ENCODE measurements at regions not wholly inside any gene's neighbourhood (a gene's known extent, or its start where the extent isn't known, plus 50 kb on each side); places are given as distances from the start of the nearest gene placed in this dataset.

GRCh38 chr12:75716291-75717025 lies 205.0 kb upstream of the KRR1 start:
- no peaks in the 10 kb centered on the region for H3K27me3 ChIP-seq
- intact Hi-C loops (cut with DNase I; ENCODE audit: low total_unique reads), result no loop called here
- DNase-seq (ENCODE audit: low spot score in 2 of 2), result no peak
- no peak overlapping the region for H3K4me3 ChIP-seq
- peaks cover 0 to 11% of the 10 kb centered on the region in 2 donors for H3K4me1 ChIP-seq
- no peaks in the 10 kb centered on the region for H3K36me3 ChIP-seq
- no peaks in the 10 kb centered on the region for H3K9me3 ChIP-seq
- TF ChIP-seq POLR2A (IDR thresholded peaks at IDR 0.05), result no peak
- no peak for TF ChIP-seq POLR2AphosphoS5 (IDR thresholded peaks at IDR 0.05)
- TF ChIP-seq CTCF (IDR thresholded peaks at IDR 0.05), result no peak
- H3K27ac ChIP-seq, result no peak overlapping the region

GRCh38 chr12:75715682-75716081 lies 204.3 kb upstream of the KRR1 start:
- no peaks in the 10 kb centered on the region for H3K27me3 ChIP-seq
- H3K27ac ChIP-seq, result no peak overlapping the region
- no peaks in the 10 kb centered on the region for H3K36me3 ChIP-seq
- DNase-seq (ENCODE audit: low spot score in 2 of 2), result no peak
- H3K4me3 ChIP-seq, result no peak overlapping the region
- intact Hi-C loops (cut with DNase I; ENCODE audit: low total_unique reads), result no loop called here
- peaks cover 0 to 4% of the 10 kb centered on the region in 2 donors for H3K4me1 ChIP-seq
- no peak for TF ChIP-seq POLR2AphosphoS5 (IDR thresholded peaks at IDR 0.05)
- no peak for TF ChIP-seq POLR2A (IDR thresholded peaks at IDR 0.05)
- TF ChIP-seq CTCF (IDR thresholded peaks at IDR 0.05), result no peak
- H3K9me3 ChIP-seq, result no peaks in the 10 kb centered on the region

GRCh38 chr12:75715323-75715644 lies 203.9 kb upstream of the KRR1 start:
- intact Hi-C loops (cut with DNase I; ENCODE audit: low total_unique reads), result no loop called here
- TF ChIP-seq CTCF (IDR thresholded peaks at IDR 0.05) (no peak), POLR2A (IDR thresholded peaks at IDR 0.05) (no peak), POLR2AphosphoS5 (IDR thresholded peaks at IDR 0.05) (no peak)
- Histone ChIP-seq H3K9me3 (no peaks in the 10 kb centered on the region), H3K4me1 (no peaks in the 10 kb centered on the region), H3K4me3 (no peak overlapping the region), H3K36me3 (no peaks in the 10 kb centered on the region), H3K27ac (no peak overlapping the region), H3K27me3 (no peaks in the 10 kb centered on the region)
- DNase-seq (ENCODE audit: low spot score in 2 of 2), result no peak

- no peaks in the 10 kb centered on the region for H3K27me3 ChIP-seq
- H3K36me3 ChIP-seq, result no peaks in the 10 kb centered on the region
- intact Hi-C loops (cut with DNase I; ENCODE audit: low total_unique reads), result no loop called here
- TF ChIP-seq POLR2A (IDR thresholded peaks at IDR 0.05) (no peak), CTCF (IDR thresholded peaks at IDR 0.05) (no peak), POLR2AphosphoS5 (IDR thresholded peaks at IDR 0.05) (no peak)
- no peaks in the 10 kb centered on the region for H3K4me1 ChIP-seq
- H3K4me3 ChIP-seq, result no peak overlapping the region
- DNase-seq (ENCODE audit: low spot score in 2 of 2), result no peak
- H3K9me3 ChIP-seq, result no peaks in the 10 kb centered on the region
- no peak overlapping the region for H3K27ac ChIP-seq
Measured at GRCh38 chr12:75714462-75715322, 203.3 kb upstream of the KRR1 start.

- DNase-seq (ENCODE audit: low spot score in 2 of 2), result no peak
Measured at GRCh38 chr12:75713434-75713833, 202.0 kb upstream of the KRR1 start.

More at GRCh38 chr12:75713434-75713833, 202.0 kb upstream of the KRR1 start:
- intact Hi-C loops (cut with DNase I; ENCODE audit: low total_unique reads), result no loop called here
- H3K36me3 ChIP-seq, result no peaks in the 10 kb centered on the region
- no peak overlapping the region for H3K27ac ChIP-seq
- H3K4me3 ChIP-seq, result no peak overlapping the region
- no peaks in the 10 kb centered on the region for H3K9me3 ChIP-seq
- H3K27me3 ChIP-seq, result no peaks in the 10 kb centered on the region
- TF ChIP-seq POLR2AphosphoS5 (IDR thresholded peaks at IDR 0.05) (no peak), CTCF (IDR thresholded peaks at IDR 0.05) (no peak), POLR2A (IDR thresholded peaks at IDR 0.05) (no peak)
- no peaks in the 10 kb centered on the region for H3K4me1 ChIP-seq

Data from breast epithelium (tissue), 4 donors.